Skeletal muscle tissue (tissue), 3 donors: ENCODE measurements at regions not wholly inside any gene's neighbourhood (a gene's known extent, or its start where the extent isn't known, plus 50 kb on each side); places are given as distances from the start of the nearest gene placed in this dataset.

ENCODE experiments used
- H3K27ac ChIP-seq: one replicate; pipeline ENCODE4 v1.7.0; 2013; ENCODE audit warnings: mild to moderate bottlenecking, low read depth, low read length, inconsistent platforms
- H3K27me3 ChIP-seq, 3 donors: one replicate each; pipeline ENCODE4 v1.7.0; 2013; ENCODE audit warnings: low read length in 3 of 3; ENCODE audit not compliant: control insufficient read depth in 3 of 3, insufficient read depth in 3 of 3
- H3K36me3 ChIP-seq, 3 donors: one replicate each; pipeline ENCODE4 v1.7.0; 2013; ENCODE audit warnings: low read length in 3 of 3; ENCODE audit not compliant: control insufficient read depth in 3 of 3, insufficient read depth in 3 of 3
- H3K4me1 ChIP-seq, 3 donors: one replicate each; pipeline ENCODE4 v1.7.0; 2013; ENCODE audit warnings: low read length in 3 of 3, mild to moderate bottlenecking in 3 of 3; ENCODE audit not compliant: control insufficient read depth in 3 of 3, insufficient read depth in 3 of 3
- H3K4me3 ChIP-seq, 3 donors: one replicate each; pipeline ENCODE4 v1.7.0; 2013; ENCODE audit warnings: low read length in 3 of 3
- H3K9ac ChIP-seq, 3 donors: one replicate each; pipeline ENCODE4 v1.7.0; 2013; ENCODE audit warnings: low read length in 3 of 3, mild to moderate bottlenecking in 3 of 3, moderate library complexity in 2 of 3, low read depth in 1 of 3
- H3K9me3 ChIP-seq, 3 donors: one replicate each; pipeline ENCODE4 v1.7.0; 2013; ENCODE audit warnings: low read length in 3 of 3; ENCODE audit not compliant: control insufficient read depth in 3 of 3
- donor health status: Osteomylitis.

DNA sequence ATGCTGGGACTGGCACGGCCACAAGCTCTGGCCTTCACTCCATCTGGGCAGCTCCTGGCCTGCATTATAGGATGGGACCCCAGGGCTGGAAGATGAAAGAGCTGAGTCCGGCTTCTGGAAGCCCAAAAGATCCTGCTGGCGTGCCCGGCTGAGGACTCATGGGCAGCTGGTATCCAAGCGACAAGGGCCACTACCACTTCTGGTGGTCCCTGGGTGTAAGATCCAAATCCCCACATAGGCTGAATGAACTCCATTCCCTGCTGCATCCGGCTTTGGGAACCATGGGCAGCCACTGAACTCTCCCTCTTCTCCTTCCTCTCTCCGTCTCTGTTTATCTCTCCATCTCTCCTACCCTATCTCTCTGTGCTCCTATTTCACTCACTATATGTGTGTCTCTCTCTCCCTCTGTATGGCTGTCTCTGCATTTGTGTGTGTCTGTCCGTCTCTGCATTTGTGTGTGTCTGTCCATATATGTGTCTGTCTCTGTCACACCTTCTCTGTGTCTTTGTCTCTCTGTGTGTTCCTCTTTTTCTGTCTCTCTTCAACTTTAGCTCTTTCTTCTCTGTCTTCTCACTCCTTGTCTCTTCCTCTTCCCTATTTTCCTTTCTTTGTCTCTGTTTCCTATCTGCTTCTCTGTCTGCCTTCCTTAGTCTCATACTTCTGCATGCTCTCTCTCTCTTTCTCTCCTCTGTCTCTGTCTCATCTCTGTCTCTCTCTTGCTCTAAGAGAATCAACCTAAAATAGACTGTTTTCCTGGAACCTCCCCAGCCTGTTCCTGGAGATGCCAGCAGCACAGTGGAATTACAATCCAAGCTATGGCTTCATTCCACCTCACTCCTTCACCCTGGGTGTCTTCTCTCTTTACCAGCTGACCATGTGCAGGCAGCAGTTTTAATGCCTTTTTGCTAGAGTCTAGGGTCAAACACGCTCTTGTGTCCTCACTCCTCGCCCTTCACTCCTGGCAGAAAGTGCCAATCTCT is 60.4 kb upstream of the IRX6 start:
- no peaks in the 10 kb centered on the region for H3K36me3 ChIP-seq
- no peaks in the 10 kb centered on the region for H3K27me3 ChIP-seq
- H3K9ac ChIP-seq: peak overlapping the region in 1 of 3 donors; percentile 12
- peaks cover 16 to 28% (median 18%) of the 10 kb centered on the region in 3 donors for H3K4me1 ChIP-seq
- H3K9me3 ChIP-seq: peaks cover 0 to 2% (median 0%) of the 10 kb centered on the region in 3 donors
- H3K4me3 ChIP-seq: peak overlapping the region in 2 of 3 donors; percentile 38 to 43
- no peak overlapping the region for H3K27ac ChIP-seq

DNA sequence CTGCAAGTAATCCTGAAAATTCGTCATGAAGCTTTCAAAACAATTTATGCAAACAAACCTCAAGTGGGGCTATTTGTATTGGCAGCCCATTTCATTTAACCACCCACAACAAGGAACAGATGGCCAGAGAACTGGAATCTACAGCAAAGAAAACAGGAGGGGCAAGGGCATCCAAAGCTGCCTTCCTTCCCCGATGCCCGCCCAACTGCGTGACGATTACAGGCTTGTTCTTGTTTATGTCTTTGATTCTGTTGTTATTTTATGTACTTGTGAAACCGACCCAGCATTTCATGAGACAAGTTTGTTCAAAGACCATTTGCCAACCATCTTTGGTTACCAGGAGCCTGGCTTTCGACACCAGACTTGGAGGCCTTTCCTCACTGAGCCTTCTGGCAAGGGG is 59.1 kb upstream of the IRX6 start:
- no peak overlapping the region for H3K27ac ChIP-seq
- H3K4me1 ChIP-seq: peaks cover 16 to 28% (median 18%) of the 10 kb centered on the region in 3 donors
- H3K9me3 ChIP-seq: peaks cover 0 to 2% (median 0%) of the 10 kb centered on the region in 3 donors
- no peak overlapping the region for H3K9ac ChIP-seq
- no peaks in the 10 kb centered on the region for H3K27me3 ChIP-seq
- H3K4me3 ChIP-seq: no peak overlapping the region
- H3K36me3 ChIP-seq: no peaks in the 10 kb centered on the region

DNA sequence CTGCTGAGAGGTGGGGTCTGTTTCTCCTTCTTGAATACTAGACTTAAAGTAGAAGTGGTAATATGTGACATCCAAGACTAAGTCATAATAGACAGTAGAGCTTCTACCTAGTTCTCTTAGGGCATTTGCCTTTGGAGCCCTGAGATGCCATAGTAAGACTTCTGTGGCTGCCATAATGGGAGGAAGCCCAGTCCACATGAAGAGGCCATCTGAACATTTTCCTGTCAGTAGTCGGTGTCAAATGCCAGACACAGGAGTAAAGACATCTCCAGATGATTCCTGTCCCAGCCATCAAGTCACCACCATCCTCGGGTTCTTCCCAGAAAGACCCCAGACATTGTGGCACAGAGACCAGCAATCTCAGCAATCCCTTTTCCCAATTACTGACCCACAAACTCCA is 58.1 kb upstream of the IRX6 start:
- Histone ChIP-seq H3K4me1 (peaks cover 16 to 28% (median 18%) of the 10 kb centered on the region in 3 donors), H3K36me3 (no peaks in the 10 kb centered on the region), H3K9me3 (peaks cover 0 to 2% (median 0%) of the 10 kb centered on the region in 3 donors), H3K4me3 (no peak overlapping the region), H3K27me3 (no peaks in the 10 kb centered on the region), H3K9ac (no peak overlapping the region), H3K27ac (no peak overlapping the region)

DNA sequence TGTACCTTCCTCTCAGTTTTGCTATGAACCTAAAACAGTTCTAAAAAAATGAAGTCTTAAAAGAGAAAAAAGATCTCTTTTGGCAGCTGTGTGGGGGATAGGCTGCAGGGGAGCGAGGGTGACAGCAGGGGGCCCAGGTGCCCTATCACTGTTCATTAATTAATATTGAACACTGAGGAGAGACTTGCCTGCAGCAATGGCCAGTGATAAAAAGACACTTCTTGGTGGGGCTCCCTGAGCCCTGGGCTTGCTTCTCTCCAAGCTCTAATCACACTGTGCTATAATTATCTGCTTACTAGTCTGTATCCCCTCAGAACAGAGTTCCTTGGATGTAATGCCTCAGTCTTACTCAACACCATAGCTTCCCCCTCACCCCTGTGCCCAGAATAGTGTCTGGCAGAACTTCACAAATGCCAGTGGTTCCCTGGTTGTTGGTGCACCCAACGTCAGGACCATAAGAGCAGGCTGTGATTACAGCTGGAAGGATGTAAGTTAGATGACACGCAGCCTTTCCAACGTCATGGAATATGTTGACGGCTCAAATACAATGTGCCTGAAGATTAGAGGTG is 52.0 kb upstream of the IRX6 start:
- H3K9ac ChIP-seq: no peak overlapping the region
- H3K27me3 ChIP-seq: no peaks in the 10 kb centered on the region
- H3K27ac ChIP-seq: no peak overlapping the region
- no peaks in the 10 kb centered on the region for H3K36me3 ChIP-seq
- peak overlapping the region in 1 of 3 donors; percentile 45 for H3K4me3 ChIP-seq
- H3K4me1 ChIP-seq: peaks cover 7 to 16% (median 11%) of the 10 kb centered on the region in 3 donors
- H3K9me3 ChIP-seq: no peaks in the 10 kb centered on the region

DNA sequence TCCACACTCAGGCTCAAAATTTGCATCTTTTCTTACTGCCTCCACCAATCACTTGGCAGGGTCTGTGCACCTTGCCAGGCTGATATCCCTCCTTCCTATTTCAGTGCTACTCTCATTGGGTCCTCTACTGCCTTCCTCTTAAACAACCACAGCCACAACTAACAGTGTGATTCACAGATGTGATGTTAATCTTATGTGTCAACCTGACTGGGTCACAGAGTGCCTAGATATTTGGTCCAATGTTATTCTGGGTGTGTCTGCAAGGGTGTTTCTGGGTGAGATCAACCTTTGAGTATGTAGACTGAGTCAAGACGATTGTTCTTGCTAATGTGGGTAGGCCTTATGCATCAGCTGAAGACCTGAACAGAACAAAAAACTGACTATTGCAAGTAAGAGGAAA is 51.3 kb upstream of the IRX6 start:
- no peaks in the 10 kb centered on the region for H3K9me3 ChIP-seq
- peaks cover 7 to 16% (median 11%) of the 10 kb centered on the region in 3 donors for H3K4me1 ChIP-seq
- H3K36me3 ChIP-seq: no peaks in the 10 kb centered on the region
- no peak overlapping the region for H3K9ac ChIP-seq
- H3K27me3 ChIP-seq: no peaks in the 10 kb centered on the region
- no peak overlapping the region for H3K27ac ChIP-seq
- no peak overlapping the region for H3K4me3 ChIP-seq

DNA sequence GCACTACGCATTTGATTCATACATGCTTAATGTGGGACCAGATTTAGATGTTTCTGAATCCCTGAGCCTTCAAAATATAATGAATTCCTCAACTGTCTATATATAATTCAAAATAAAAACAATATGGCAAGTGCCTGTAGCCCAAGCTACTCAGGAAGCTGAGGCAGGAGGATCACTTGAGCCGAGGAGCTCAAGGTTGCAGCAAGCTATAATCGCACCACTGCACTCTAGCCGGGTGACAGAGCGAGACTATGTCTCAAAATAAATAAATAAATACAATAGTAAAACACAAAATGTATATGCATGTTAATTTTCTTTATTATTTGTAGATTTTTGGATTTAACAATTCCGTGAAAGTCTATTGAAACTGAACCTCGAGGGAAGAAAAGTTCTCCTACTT is 50.6 kb upstream of the IRX6 start:
- Histone ChIP-seq H3K9ac (no peak overlapping the region), H3K4me1 (peaks cover 7 to 16% (median 11%) of the 10 kb centered on the region in 3 donors), H3K4me3 (no peak overlapping the region), H3K36me3 (no peaks in the 10 kb centered on the region), H3K27me3 (no peaks in the 10 kb centered on the region), H3K27ac (no peak overlapping the region), H3K9me3 (no peaks in the 10 kb centered on the region)

DNA sequence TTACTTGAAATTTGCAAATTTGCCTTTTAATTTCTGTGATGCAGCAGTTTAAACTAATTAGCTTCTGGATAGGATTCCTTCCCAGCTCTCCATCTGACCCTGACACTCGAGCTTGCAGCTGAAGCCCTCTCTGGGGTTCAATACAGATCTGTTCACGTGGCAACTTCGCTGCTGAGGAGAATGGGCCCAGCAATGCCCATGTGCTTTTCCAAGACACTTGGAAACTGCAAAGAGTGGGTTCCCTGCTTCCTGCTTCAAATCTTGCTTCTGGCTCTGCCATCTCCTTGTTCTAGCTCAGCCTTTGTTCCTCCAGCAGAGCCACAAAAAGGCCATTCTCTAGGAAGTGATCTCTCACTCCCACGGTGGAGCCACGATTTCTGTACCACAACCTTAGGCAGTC is 50.0 kb upstream of the IRX6 start:
- H3K4me1 ChIP-seq: peaks cover 7 to 16% (median 11%) of the 10 kb centered on the region in 3 donors
- no peak overlapping the region for H3K9ac ChIP-seq
- H3K27ac ChIP-seq: no peak overlapping the region
- H3K36me3 ChIP-seq: no peaks in the 10 kb centered on the region
- H3K4me3 ChIP-seq: no peak overlapping the region
- H3K9me3 ChIP-seq: no peaks in the 10 kb centered on the region
- H3K27me3 ChIP-seq: no peaks in the 10 kb centered on the region
